ENCODE measurements at regions not wholly inside any gene's neighbourhood (a gene's known extent, or its start where the extent isn't known, plus 50 kb on each side); places are given as distances from the start of the nearest gene placed in this dataset.

DNA sequence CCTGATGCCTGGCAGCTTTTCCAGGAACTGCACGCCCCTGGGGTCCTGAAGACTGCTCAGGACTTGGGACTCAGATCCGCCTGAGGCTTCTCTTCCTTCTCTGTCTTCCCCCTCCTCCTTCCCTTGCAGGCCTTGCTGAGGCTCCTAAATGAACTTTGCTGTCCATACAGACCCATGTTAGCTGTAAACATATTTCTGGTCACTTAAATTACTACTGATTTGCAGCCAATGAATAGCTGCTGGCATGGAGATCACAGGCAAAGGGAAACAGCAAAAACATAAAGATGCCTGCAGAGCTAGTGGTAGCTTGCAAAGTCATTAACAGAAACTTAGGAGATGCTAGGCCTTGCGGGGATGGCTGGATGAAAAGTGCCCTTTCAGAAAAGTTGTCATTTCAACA, 261.9 kb downstream of the GADD45G start:
- Histone ChIP-seq H3K4me3 (no peak overlapping the region), H3K27ac (no peak overlapping the region), H3K79me2 (no peaks in the 10 kb centered on the region), H2AFZ (no peak overlapping the region), H3K27me3 (no peaks in the 10 kb centered on the region), H3K9me3 (ENCODE audit: low read depth) (no peaks in the 10 kb centered on the region), H3K9me2 (replicated peaks; ENCODE audit: insufficient read depth) (no peaks in the 10 kb centered on the region), H3K36me3 (replicated peaks; ENCODE audit: insufficient read depth, low read depth) (no peaks in the 10 kb centered on the region), H3K4me1 (ENCODE audit: insufficient read depth) (no peaks in the 10 kb centered on the region), H3K4me2 (no peak overlapping the region), H4K20me1 (ENCODE audit: insufficient read depth, poor library complexity, severe bottlenecking) (no peaks in the 10 kb centered on the region)
- WGBS (ENCODE audit: low lambda C conversion rate, missing lambda C conversion rate) = 94% methylated on average over 3 of the region's 3 CpGs
- no peak for DNase-seq (ENCODE audit: low spot score)
- TF ChIP-seq CTCF (IDR thresholded peaks at IDR 0.05; ENCODE audit: poor library complexity) (no peak), EZH2phosphoT487 (IDR thresholded peaks at IDR 0.05; ENCODE audit: low read depth, severe bottlenecking, unreplicated experiment) (no peak), EZH2 (IDR thresholded peaks at IDR 0.05; ENCODE audit: borderline replicate concordance) (no peak)

- no peaks in the 10 kb centered on the region for H3K4me1 ChIP-seq (ENCODE audit: insufficient read depth)
- no peaks in the 10 kb centered on the region for H3K36me3 ChIP-seq (replicated peaks; ENCODE audit: insufficient read depth, low read depth)
- no peak overlapping the region for H3K4me3 ChIP-seq
- no peaks in the 10 kb centered on the region for H3K79me2 ChIP-seq
- no peak overlapping the region for H2AFZ ChIP-seq
- 96% methylated on average over 4 of the region's 4 CpGs for WGBS (ENCODE audit: low lambda C conversion rate, missing lambda C conversion rate)
- no peaks in the 10 kb centered on the region for H3K9me3 ChIP-seq (ENCODE audit: low read depth)
- no peak for DNase-seq (ENCODE audit: low spot score)
- H3K27me3 ChIP-seq = no peaks in the 10 kb centered on the region
- H3K9me2 ChIP-seq (replicated peaks; ENCODE audit: insufficient read depth) = no peaks in the 10 kb centered on the region
- TF ChIP-seq CTCF (IDR thresholded peaks at IDR 0.05; ENCODE audit: poor library complexity) = no peak
- TF ChIP-seq EZH2 (IDR thresholded peaks at IDR 0.05; ENCODE audit: borderline replicate concordance) = no peak
- TF ChIP-seq EZH2phosphoT487 (IDR thresholded peaks at IDR 0.05; ENCODE audit: low read depth, severe bottlenecking, unreplicated experiment) = no peak
- no peak overlapping the region for H3K27ac ChIP-seq
- H3K4me2 ChIP-seq = no peak overlapping the region
- H4K20me1 ChIP-seq (ENCODE audit: insufficient read depth, poor library complexity, severe bottlenecking) = no peaks in the 10 kb centered on the region
Measured at GRCh38 chr9:89868100-89868499, 263.3 kb downstream of the GADD45G start.

DNA sequence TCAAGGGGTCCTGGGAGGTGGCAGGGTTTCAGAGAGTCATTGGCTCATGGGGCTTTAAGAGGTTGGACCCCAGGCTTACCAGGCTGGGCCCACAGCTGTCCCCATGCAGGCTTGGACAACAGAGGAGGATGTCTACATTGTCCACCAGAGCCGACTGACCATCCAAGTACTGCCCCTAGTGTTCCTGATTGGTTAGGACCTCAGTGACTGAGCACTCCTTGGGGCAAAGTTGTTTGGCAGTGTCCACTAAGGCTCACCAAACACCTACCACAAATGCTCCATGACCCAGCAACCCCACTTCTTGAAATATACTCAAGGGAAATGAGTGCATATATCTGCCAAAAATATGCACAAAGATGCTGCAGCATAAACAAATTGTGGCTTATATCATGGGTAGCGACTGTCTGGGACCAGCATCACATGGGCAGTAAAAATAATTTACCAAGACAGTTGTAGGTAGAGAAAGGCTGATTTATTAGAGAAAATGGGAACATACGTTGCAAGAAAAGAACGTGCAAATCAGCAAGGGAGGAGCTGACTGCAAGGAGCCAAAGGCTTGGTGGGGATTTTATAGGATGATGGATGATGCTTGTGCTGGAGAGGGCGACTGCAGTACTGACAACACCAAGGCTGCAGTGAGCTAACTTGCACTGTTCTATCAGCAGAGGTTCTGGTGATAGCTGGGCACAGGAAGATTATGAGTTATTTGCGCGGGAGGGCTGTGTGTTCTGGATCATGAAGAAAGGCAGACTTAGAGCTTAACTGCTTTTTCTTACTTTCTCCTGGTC, 265.2 kb downstream of the GADD45G start:
- TF ChIP-seq EZH2phosphoT487 (IDR thresholded peaks at IDR 0.05; ENCODE audit: low read depth, severe bottlenecking, unreplicated experiment) (no peak), EZH2 (IDR thresholded peaks at IDR 0.05; ENCODE audit: borderline replicate concordance) (no peak), CTCF (IDR thresholded peaks at IDR 0.05; ENCODE audit: poor library complexity) (no peak)

More for the DNA sequence above, 265.2 kb downstream of the GADD45G start:
- DNase-seq (ENCODE audit: low spot score) = no peak
- Histone ChIP-seq H3K27ac (no peak overlapping the region), H3K9me3 (ENCODE audit: low read depth) (no peaks in the 10 kb centered on the region), H3K36me3 (replicated peaks; ENCODE audit: insufficient read depth, low read depth) (no peaks in the 10 kb centered on the region), H3K27me3 (no peaks in the 10 kb centered on the region), H4K20me1 (ENCODE audit: insufficient read depth, poor library complexity, severe bottlenecking) (no peaks in the 10 kb centered on the region), H3K79me2 (no peaks in the 10 kb centered on the region), H3K4me2 (no peak overlapping the region), H3K9me2 (replicated peaks; ENCODE audit: insufficient read depth) (no peaks in the 10 kb centered on the region), H3K4me3 (no peak overlapping the region), H2AFZ (no peak overlapping the region), H3K4me1 (ENCODE audit: insufficient read depth) (peaks cover 8% of the 10 kb centered on the region)
- 41% methylated on average over 7 of the region's 7 CpGs for whole genome bisulfite sequencing (ENCODE audit: low lambda C conversion rate, missing lambda C conversion rate)

Data from hepatocyte (in vitro differentiated cells).